ENCODE measurements at regions not wholly inside any gene's neighbourhood (a gene's known extent, or its start where the extent isn't known, plus 50 kb on each side); places are given as distances from the start of the nearest gene placed in this dataset.

DNA sequence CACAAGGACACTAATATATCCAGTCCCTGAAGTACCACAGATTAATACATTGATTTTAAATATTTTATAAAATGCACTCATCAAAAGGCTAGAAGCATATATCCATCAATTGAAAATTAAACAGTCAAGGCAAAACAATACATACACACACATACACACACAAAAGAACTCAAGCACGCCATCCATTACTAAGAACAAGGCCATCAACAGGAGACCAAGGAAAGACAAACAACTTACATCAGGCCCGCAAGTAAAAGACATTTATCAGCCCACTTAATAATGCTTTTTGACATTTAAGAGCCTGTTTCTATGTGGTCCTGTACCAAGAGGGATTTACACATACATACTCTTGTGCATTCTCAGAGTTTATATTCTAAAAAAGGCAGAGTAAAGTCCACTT, 50.0 kb upstream of the ZNF827 start:
- FAIRE-seq (no peak), DNase-seq (ENCODE audit: insufficient read length, low spot score) (no peak)
- TF ChIP-seq CTCF (IDR thresholded peaks at IDR 0.05; ENCODE audit: insufficient read depth, missing control alignments), result no peak
